ENCODE measurements at regions not wholly inside any gene's neighbourhood (a gene's known extent, or its start where the extent isn't known, plus 50 kb on each side); places are given as distances from the start of the nearest gene placed in this dataset.

DNA sequence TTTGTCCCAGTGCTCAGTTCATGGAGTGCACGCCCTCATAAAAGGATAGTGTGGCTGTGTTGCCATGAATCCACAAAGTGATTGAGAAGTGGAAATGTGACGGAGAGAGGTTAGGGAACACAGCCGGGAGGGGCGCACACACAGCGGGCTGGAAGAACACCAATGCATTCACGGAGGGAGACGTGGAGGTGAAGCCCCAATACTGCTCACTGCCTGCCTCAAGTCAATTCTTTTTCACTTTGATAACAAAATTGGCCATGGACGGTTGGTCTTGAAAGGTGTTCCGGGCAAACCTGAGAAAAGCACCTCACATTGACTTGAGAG, 424.1 kb downstream of the MED10 start:
- Histone ChIP-seq H3K27ac (no peak overlapping the region), H3K4me1 (no peaks in the 10 kb centered on the region), H3K4me3 (no peak overlapping the region), H3K27me3 (peaks cover 13% of the 10 kb centered on the region), H3K36me3 (no peaks in the 10 kb centered on the region), H3K9me3 (no peaks in the 10 kb centered on the region)
- WGBS, 2 donors (ENCODE audit: low coverage in 1 of 2), result 50 to 81% methylated on average over 2 to 5 of the region's 9 CpGs
- no peak for ATAC-seq
- no peak for TF ChIP-seq POLR2AphosphoS5 (IDR thresholded peaks at IDR 0.05)
- TF ChIP-seq, protein P1, sequence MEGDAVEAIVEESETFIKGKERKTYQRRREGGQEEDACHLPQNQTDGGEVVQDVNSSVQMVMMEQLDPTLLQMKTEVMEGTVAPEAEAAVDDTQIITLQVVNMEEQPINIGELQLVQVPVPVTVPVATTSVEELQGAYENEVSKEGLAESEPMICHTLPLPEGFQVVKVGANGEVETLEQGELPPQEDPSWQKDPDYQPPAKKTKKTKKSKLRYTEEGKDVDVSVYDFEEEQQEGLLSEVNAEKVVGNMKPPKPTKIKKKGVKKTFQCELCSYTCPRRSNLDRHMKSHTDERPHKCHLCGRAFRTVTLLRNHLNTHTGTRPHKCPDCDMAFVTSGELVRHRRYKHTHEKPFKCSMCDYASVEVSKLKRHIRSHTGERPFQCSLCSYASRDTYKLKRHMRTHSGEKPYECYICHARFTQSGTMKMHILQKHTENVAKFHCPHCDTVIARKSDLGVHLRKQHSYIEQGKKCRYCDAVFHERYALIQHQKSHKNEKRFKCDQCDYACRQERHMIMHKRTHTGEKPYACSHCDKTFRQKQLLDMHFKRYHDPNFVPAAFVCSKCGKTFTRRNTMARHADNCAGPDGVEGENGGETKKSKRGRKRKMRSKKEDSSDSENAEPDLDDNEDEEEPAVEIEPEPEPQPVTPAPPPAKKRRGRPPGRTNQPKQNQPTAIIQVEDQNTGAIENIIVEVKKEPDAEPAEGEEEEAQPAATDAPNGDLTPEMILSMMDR (IDR thresholded peaks at IDR 0.05), result no peak
- TF ChIP-seq EP300 (IDR thresholded peaks at IDR 0.05), result no peak
- TF ChIP-seq POLR2A (IDR thresholded peaks at IDR 0.05), result no peak

GRCh38 chr5:5953584-5954274, 424.6 kb downstream of the MED10 start:
- no peaks in the 10 kb centered on the region for H3K36me3 ChIP-seq
- no peak overlapping the region for H3K27ac ChIP-seq
- TF ChIP-seq POLR2AphosphoS5 (IDR thresholded peaks at IDR 0.05), result no peak
- TF ChIP-seq, protein P1 (IDR thresholded peaks at IDR 0.05), result no peak
- TF ChIP-seq POLR2A (IDR thresholded peaks at IDR 0.05), result no peak
- no peak for TF ChIP-seq EP300 (IDR thresholded peaks at IDR 0.05)
- H3K9me3 ChIP-seq, result no peaks in the 10 kb centered on the region
- no peak overlapping the region for H3K4me3 ChIP-seq
- H3K27me3 ChIP-seq, result peaks cover 13% of the 10 kb centered on the region
- ATAC-seq, result no peak
- no peaks in the 10 kb centered on the region for H3K4me1 ChIP-seq
- WGBS, 2 donors (ENCODE audit: low coverage in 1 of 2), result 72% methylated on average over 10 to 11 of the region's 12 CpGs

GRCh38 chr5:5951953-5952352, 426.4 kb downstream of the MED10 start:
- WGBS, 2 donors (ENCODE audit: low coverage in 1 of 2), result 43% methylated on average over 2 of the region's 3 CpGs; no CpG with 5 or more reads in 1 of the 2 donors
- no peak for ATAC-seq
- Histone ChIP-seq H3K36me3 (no peaks in the 10 kb centered on the region), H3K4me3 (no peak overlapping the region), H3K9me3 (no peaks in the 10 kb centered on the region), H3K4me1 (no peaks in the 10 kb centered on the region), H3K27ac (no peak overlapping the region), H3K27me3 (peaks cover 8% of the 10 kb centered on the region)
- TF ChIP-seq EP300 (IDR thresholded peaks at IDR 0.05), result no peak
- TF ChIP-seq, protein P1 (IDR thresholded peaks at IDR 0.05), result no peak
- no peak for TF ChIP-seq POLR2AphosphoS5 (IDR thresholded peaks at IDR 0.05)
- no peak for TF ChIP-seq POLR2A (IDR thresholded peaks at IDR 0.05)

DNA sequence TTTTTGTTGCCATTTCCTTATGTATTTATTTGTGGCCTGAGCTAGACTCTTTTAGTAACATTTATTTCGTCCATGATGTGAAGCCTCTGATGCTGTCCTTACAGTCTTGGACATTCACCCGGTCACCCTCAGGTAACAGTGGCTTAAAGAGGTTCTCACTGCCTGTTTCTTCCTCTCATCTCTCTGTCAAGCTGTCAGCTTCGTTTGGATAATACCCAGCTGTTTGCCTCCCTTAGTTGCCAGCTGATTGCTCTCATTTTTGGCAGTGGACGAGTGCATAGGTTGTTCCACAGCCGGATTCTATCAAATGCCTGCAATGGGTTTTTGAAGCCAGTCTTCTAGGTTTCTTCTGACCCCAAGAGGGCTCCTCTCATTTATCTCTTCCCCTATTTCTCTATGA, 427.7 kb downstream of the MED10 start:
- no peak for ATAC-seq
- H3K9me3 ChIP-seq, result no peaks in the 10 kb centered on the region
- 26 to 27% methylated on average over 5 of the region's 5 CpGs for WGBS, 2 donors (ENCODE audit: low coverage in 1 of 2)
- no peaks in the 10 kb centered on the region for H3K4me1 ChIP-seq
- no peak overlapping the region for H3K27ac ChIP-seq
- H3K4me3 ChIP-seq, result no peak overlapping the region
- peaks cover 5% of the 10 kb centered on the region for H3K27me3 ChIP-seq
- no peaks in the 10 kb centered on the region for H3K36me3 ChIP-seq
- TF ChIP-seq POLR2AphosphoS5 (IDR thresholded peaks at IDR 0.05), result no peak
- TF ChIP-seq EP300 (IDR thresholded peaks at IDR 0.05), result no peak
- TF ChIP-seq, protein P1 (IDR thresholded peaks at IDR 0.05), result no peak

DNA sequence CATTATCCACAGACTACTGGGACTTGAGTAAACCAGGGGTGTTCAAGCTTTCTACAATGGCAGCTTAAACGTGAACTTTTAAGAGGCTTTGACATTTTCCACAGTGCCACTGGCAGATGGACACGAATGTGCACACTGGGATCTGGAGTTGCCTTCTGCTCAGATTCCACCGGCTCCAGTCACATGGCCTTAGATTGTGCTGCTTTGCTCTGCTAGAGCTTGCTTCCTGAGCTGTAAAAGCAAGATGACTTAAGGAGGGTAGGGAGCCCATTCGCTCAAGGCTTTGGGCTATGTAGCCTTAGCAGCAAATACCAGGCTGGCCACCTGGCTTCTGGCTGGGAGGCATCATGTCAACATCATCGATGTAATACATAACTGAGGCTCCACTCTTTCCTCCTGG, 436.9 kb downstream of the MED10 start:
- Histone ChIP-seq H3K9me3 (no peaks in the 10 kb centered on the region), H3K4me3 (no peak overlapping the region), H3K27ac (no peak overlapping the region), H3K27me3 (no peaks in the 10 kb centered on the region), H3K36me3 (no peaks in the 10 kb centered on the region), H3K4me1 (no peaks in the 10 kb centered on the region)
- TF ChIP-seq EP300 (IDR thresholded peaks at IDR 0.05), result no peak
- TF ChIP-seq POLR2A (IDR thresholded peaks at IDR 0.05), result no peak
- TF ChIP-seq POLR2AphosphoS5 (IDR thresholded peaks at IDR 0.05), result no peak
- TF ChIP-seq, protein P1 (IDR thresholded peaks at IDR 0.05), result no peak
- no peak for ATAC-seq
- WGBS, 2 donors (ENCODE audit: low coverage in 1 of 2), result 71 to 80% methylated on average over 1 to 5 of the region's 5 CpGs

All from gastroesophageal sphincter (tissue), 4 donors.